NCI-H82 treated with DMSO at 0.1 percent for 48 hours (cell line): ENCODE measurements at regions not wholly inside any gene's neighbourhood (a gene's known extent, or its start where the extent isn't known, plus 50 kb on each side); places are given as distances from the start of the nearest gene placed in this dataset.
"Not testable (repeated sequence)": the region's sequence is repeated elsewhere in the genome, so short reads cannot be mapped to it uniquely, and the experiment has no call there.

Source experiments
- DNase-seq: peaks from one replicate; lab custom pipeline; 2025; ENCODE audit not compliant: unreplicated experiment; lab: John Stamatoyannopoulos, UW

GRCh38 chrX:65331371-65331770, 203.2 kb downstream of the LAS1L start:
- no peak for DNase-seq

DNA sequence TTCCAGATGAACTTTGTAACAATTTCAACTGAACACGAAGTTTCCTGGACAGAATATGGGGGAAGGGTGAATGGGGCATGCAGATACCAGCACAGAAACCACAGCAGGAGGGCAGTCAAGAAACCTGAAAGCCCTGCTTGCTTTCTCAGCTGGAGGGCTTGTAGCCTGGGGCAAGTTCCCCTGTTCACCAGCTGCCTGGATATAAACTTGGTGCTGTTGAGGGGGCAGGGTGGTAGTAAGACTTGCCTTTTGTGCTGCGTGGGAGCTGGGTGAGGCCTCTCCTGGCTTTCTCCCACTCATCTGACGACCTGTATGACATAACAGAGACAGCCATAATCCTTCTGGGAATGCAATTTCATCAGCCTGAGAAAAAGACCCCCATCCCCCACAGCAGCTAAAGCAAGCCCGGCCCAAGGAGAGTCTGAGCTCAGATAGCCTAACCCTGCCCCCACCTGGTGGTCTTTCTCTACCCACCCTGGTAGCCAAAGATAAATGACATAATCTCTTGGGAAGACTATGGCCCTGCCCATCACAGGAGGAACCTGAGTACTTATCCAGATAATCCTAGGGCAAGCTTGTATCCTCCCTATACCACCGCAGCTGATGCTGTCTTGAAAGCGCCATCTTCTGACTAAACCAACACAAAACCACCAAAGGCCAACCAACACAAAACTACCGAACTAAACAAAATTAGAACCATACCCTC, 234.3 kb downstream of the LAS1L start:
- no peak for DNase-seq

DNA sequence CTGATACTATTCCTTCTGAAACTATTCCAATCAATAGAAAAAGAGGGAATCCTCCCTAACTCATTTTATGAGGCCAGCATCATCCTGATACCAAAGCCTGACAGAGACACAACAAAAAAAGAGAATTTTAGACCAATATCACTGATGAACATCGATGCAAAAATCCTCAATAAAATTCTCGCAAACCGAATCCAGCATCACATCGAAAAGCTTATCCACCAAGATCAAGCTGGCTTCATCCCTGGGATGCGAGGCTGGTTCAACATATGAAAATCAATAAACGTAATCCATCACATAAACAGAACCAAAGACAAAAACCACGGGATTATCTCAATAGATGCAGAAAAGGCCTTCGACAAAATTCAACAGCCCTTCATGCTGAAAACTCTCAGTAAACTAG, 251.7 kb downstream of the LAS1L start:
- DNase-seq, result not testable (repeated sequence)

- DNase-seq, result no peak
These were observed 261.4 kb downstream of the LAS1L start for GRCh38 chrX:65273152-65273551.

DNA sequence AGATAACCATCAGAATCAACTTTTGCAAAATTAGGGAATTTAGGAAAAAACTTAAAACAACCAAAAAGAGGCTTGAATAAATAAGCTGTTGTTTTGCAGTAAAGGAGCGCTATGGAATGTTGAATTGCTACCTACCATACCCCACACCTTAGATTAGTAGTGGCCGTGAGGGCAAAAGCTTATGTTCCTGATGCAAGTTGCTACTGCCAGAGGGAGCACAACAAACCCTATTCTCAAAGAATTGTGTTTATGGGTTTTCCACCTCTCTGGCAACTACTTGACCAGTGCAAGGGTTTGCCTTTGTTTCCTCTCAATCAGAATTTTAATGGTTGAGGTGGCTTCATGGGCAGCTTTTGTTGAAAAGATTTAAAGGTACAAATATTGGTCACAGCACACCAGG, 268.1 kb downstream of the LAS1L start:
- DNase-seq, result no peak

- DNase-seq, result no peak
These were observed 277.6 kb upstream of the ZC4H2 start for GRCh38 chrX:65253817-65254216.

DNA sequence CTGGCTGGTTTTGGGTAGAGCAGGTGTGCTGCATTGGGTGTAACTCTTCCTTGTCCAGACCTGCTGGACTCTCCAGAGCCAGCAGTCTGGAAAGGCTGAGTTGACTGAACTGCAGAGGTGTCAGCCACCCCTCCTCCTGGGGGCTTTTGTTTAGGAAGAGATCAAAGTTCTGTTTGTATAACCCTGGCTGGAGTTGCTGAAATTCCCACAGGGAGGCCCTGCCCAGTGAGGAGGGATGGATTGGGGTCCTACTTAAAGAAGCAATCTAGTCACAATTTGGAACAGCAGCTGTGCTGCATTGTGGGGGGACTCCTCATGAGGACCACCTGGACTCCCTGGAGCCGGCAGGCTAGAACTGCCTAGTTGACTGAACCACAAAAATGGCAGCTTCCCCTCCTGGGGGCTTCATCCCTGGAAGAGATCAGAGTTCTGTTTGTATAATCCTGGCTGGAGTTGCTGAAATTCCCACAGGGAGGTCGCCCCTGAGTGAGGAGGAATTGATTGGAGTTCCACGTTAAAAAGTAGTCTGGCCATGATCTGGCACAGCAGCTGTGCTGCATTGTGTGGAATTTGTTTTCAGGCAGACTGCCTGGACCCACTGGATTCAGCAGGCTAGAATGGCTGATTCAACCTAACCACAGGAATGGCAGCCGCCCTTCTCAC, 264.9 kb upstream of the ZC4H2 start:
- no peak for DNase-seq

DNA sequence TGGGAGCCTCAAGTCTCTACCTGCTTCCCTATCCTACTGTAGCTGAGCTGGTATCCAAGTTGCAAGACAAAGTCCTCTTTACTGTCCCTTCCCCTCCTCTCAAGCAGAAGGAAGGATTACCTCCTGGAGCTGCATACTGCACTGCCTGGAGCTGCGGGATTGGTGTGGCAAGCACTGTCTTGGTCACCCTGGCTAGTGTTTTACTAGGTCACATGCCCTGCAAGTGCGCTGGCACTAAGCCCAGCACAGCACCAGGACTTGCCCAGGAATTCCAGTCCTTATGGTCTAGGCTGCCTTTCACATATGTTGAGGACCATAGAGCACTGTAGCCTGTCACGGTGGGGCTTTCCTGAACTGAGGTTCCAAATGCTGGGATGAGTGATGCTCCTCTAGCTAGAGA, 227.3 kb upstream of the ZC4H2 start:
- DNase-seq, result no peak

DNA sequence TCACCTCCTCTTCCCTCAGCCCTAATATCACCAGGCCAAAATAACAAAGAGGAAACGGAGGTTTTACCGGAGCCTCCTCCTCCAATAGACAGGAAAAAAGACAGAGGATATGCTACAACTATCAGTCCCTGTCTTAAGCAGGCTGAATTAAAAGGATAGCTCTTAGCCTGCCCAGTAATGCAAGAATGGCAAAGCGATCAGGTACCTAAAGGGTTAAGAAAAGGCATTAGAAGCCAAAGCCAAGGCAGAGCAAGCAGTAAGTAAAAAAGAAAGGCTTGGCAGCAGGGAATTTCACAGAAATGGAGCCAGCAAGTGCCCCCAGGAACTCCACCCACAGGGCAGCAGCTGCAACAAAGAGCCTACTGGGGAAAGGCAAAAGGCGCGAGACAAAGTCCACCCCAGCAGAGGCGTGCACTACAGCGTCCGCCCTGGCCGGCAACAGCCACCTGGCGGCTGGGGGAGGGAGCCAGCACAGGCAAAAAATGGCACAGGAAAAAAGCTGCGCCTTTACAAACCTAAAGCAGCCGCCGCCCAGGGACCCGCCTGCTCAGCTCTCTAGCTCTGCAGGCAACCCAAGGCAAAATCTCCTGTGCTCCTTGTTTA, 220.6 kb upstream of the ZC4H2 start:
- no peak for DNase-seq

- DNase-seq, result no peak
These were observed 219.4 kb upstream of the ZC4H2 start for GRCh38 chrX:65195621-65196020.

DNA sequence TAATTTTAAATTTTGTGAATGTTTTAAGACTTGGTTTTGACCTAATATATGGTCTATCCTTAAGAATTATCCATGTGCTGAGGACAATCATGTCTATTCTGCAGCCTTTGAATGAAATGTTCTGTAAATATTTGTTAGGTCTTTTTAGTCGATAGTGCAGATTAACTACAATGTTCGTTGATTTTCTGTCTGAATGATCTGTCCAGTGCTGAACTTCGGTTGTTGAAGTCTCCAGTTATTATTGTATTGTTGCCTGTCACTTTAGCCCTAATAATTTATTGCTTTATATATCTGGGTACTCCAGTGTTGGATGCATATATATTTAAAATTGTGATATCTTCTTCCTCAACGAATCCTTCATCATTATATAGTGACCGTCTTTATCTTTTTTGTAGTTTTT, 218.3 kb upstream of the ZC4H2 start:
- DNase-seq, result no peak

- not testable (repeated sequence) for DNase-seq
These were observed 187.1 kb upstream of the ZC4H2 start for GRCh38 chrX:65163325-65163724.

- no peak for DNase-seq
These were observed 172.0 kb upstream of the ZC4H2 start for GRCh38 chrX:65148232-65148631.

DNA sequence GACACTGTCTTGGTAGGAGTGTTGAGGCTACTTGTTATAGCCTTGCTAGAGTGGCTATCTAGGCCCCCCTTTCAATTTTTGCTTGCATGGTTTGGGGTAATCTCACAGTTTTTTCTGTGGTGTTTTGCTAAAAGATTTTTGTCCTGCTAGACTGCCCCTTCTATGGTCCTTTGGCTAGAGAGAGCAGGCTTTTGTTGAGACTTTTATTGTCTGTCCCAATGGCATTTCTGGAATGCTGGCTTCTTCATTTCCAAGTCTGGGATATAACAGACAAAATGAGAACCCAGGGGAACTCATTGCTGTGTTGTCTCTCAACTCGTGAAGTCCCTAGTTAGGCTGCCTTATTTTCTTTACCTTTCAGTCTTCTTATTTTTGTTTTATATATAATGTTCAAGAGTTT, 160.2 kb upstream of the ZC4H2 start:
- no peak for DNase-seq

- DNase-seq, result no peak
These were observed 151.6 kb upstream of the ZC4H2 start for GRCh38 chrX:65127842-65128241.

- no peak for DNase-seq
These were observed 122.6 kb upstream of the ZC4H2 start for GRCh38 chrX:65098851-65099250.

GRCh38 chrX:65093658-65094057, 117.4 kb upstream of the ZC4H2 start:
- DNase-seq, result no peak

DNA sequence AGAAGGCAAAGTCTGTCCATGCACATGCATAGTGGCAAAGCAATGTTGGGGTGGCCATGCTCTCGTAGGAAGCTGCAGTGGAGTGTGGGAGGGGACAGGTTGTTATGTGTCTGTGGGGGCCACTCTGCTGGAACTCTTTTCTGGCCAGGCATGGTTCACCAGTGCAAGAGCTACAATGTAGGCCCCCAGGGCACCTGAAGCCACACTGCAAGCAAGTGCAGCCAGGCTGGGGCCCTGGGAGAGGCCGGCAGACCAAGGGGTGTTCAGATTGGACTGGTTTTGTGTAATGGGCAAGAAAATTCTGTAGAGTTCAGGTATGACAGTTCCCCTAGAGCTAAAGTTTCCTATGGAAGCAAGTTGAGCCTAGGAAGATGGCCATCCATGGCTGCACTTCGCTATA, 97.0 kb upstream of the ZC4H2 start:
- no peak for DNase-seq

- no peak for DNase-seq
These were observed 96.3 kb upstream of the ZC4H2 start for GRCh38 chrX:65072590-65072989.

- not testable (repeated sequence) for DNase-seq
These were observed 82.4 kb upstream of the ZC4H2 start for GRCh38 chrX:65058626-65059025.

- no peak for DNase-seq
These were observed 68.8 kb upstream of the ZC4H2 start for GRCh38 chrX:65045001-65045400.

GRCh38 chrX:65035446-65035770, 59.2 kb upstream of the ZC4H2 start:
- DNase-seq, result no peak
